NCI-H1417 (cell line): ENCODE measurements at regions not wholly inside any gene's neighbourhood (a gene's known extent, or its start where the extent isn't known, plus 50 kb on each side); places are given as distances from the start of the nearest gene placed in this dataset.
"Not testable (repeated sequence)": the region's sequence is repeated elsewhere in the genome, so short reads cannot be mapped to it uniquely, and the experiment has no call there.

Experiments used
- DNase-seq, 3 experiments: peaks; one replicate each; lab custom pipeline; 2025; lab: John Stamatoyannopoulos, UW

GRCh38 chr13:44711706-44712105 lies 135.6 kb upstream of the TSC22D1 start:
- DNase-seq, result no peak

- DNase-seq, result no peak
Observed at GRCh38 chr13:44710576-44710975, 134.4 kb upstream of the TSC22D1 start.

- not testable (repeated sequence) for DNase-seq
Observed at GRCh38 chr13:44704811-44705210, 128.7 kb upstream of the TSC22D1 start.

- no peak for DNase-seq
Observed at GRCh38 chr13:44703371-44703770, 127.2 kb upstream of the TSC22D1 start.

GRCh38 chr13:44698066-44698465 lies 121.9 kb upstream of the TSC22D1 start:
- peak in 1 of 3 experiments; percentile 25 for DNase-seq

DNA sequence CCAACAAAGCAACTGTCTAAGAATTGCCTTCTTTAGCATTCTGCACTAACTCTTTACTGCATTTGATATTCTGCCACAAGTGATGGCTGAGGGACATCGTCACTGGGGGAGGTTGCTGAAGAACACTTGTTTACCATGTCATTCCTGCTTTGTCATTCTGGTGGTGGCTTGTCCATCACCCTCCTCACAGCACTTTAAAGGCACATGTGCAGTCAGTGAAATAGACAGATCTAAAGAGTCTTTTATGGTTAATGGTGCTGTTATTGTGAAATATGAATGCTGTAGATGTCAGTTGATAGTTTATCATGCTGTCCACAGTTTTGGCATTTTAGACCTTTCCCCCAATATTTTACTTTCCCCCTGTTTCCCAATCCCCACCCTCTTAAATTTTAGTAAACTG lies 120.9 kb upstream of the TSC22D1 start:
- no peak for DNase-seq

DNA sequence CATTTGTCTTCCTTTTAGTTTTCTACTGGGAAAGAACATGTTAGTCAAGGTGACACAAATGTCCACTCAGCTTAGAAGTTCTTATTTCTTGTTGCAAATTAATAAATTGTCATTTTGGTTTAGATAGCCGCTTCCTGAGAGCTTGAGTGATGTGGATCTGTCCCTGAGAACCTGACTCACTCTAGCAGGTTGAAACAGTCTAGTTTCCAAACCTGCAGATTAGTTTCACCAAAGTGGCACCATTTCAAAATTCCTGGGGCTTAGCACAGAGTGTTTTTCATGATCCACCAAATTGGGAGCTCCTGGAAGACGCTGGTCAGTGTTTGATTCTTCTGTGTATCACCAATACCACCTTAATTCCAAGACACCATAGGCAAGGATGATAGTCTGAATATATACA lies 119.4 kb upstream of the TSC22D1 start:
- DNase-seq, result no peak

DNA sequence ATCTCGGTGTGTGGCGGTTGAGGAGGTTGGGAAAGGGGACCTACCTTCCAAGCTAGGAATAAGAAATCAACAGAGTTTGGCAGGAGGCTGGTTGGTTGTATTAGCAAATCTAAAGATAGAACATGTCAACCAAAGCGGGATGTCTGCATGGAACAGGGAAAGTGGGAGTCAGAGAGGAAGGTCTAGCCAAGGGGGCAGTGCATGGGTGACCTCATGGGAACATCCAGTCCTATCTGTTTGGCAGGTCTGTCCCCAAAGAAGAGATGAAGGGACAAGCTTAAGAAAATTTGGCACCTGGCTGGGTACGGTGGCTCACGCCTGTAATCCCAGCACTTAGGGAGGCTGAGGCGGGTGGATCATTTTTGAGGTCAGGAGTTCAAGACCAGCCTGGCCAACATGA lies 118.7 kb upstream of the TSC22D1 start:
- no peak for DNase-seq

- no peak for DNase-seq
Observed at GRCh38 chr13:44694291-44694690, 118.2 kb upstream of the TSC22D1 start.

GRCh38 chr13:44693156-44693764 lies 117.1 kb upstream of the TSC22D1 start:
- DNase-seq, result no peak

GRCh38 chr13:44692173-44692713 lies 116.1 kb upstream of the TSC22D1 start:
- no peak for DNase-seq

- no peak for DNase-seq
Observed at GRCh38 chr13:44690376-44690775, 114.2 kb upstream of the TSC22D1 start.

GRCh38 chr13:44688652-44689051 lies 112.5 kb upstream of the TSC22D1 start:
- DNase-seq, result no peak

- no peak for DNase-seq
Observed at GRCh38 chr13:44686531-44686934, 110.4 kb upstream of the TSC22D1 start.

DNA sequence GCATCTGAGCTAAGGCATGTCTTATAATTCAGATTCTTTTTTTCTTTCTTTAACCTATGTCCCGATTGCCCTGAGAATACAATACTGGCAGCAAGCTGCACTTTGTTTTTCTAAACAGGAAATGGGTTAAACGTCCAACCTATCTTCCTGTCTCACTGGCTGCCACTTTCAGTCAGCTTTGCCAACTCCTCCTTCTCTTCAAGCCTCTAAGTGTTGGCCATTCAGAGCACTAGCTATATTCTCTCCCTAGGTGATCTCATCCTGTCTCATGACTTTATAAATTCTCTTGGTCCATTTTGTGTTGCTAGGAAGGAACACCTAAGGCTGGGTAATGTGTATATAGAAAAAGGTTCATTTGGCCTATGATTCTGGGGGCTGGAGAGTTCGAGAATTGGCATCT lies 109.5 kb upstream of the TSC22D1 start:
- DNase-seq, result no peak

- DNase-seq, result not testable (repeated sequence)
Observed at GRCh38 chr13:44682416-44682815, 106.3 kb upstream of the TSC22D1 start.

DNA sequence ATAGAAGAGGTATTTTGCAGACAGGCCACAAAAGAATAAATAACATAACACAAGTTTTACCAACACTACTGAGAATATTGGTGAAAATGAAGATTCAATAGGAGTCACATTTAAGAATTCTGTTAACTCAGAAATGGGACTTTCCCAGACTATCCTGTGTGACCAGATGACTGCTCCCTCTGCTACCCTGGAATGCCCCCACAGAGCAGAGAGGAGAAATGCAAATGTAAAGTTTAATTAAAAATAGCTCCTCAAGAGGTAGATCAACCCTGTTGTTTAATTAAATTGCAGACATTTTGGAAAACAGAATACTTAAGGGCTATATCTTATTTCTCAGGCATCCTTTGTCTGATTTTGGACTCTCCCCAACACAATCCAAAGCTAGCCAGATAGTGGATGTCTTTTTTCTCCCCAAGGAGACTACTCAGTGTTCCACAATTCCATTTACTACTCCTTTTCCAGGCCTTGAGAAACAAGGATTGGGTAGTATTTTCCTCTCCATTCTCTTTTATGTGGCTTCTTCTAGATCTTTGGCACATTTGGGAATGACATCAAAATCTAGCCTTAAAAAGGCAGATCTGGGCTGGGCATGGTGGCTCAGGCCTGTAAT lies 104.7 kb upstream of the TSC22D1 start:
- DNase-seq, result no peak

DNA sequence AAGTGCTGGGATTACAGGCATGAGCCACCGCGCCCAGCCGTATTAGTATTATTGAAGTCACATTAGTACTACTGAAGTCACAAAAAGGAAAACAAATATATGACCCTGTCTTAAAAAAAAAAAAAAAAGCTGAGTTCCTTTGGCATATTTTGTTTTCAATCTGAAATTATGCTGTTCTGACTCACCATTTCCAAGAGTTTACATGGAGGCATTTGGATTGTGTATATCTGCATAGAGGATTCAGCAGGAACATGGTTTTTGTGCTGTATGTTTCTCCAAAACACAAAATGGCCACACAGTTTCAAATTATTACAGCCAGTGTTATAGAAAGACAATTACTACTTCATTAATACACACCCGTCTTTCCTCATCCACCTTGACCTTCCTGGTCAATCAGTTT lies 103.5 kb upstream of the TSC22D1 start:
- no peak for DNase-seq

GRCh38 chr13:44678197-44678596 lies 102.1 kb upstream of the TSC22D1 start:
- no peak for DNase-seq

DNA sequence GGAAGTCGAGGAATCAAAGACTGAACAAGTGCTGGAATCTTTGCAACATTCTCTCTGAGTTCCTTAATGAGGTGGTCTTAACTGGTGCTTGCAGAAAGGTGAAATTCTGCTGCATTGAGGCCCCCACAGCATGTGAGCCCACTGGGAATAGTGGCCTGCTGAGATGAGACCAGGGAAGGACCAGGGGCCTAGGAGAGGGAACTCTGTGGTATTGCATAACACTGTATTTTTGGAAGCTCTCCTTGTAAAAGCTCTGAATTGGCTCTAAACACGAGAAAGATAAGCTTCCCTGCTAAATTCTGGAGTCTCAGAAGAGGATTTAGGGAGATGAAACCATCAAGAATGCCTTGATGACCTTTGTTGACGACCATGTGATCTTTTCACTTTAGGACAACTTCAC lies 100.4 kb upstream of the TSC22D1 start:
- DNase-seq, result no peak

DNA sequence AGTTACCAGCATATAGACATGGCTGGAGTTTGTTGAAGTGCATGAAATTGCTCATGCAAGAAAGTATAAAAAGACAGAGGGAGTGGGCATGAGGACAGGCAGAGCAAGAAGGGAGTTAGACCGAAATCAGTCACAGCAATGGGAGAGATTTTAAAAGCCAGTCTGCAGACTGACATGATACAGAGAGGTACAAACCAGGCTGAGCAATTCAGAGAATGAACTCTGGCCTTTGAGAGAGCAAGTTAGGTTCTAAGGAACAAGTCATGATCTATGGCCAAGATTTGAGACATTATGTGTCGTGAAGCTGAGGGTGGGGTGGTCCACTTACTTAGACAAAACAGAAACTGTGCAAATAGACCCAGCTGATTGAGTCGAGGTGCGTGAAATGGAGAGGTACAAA lies 93.4 kb upstream of the TSC22D1 start:
- DNase-seq, result no peak

- DNase-seq, result no peak
Observed at GRCh38 chr13:44668688-44669087, 92.6 kb upstream of the TSC22D1 start.

- no peak for DNase-seq
Observed at GRCh38 chr13:44667943-44668342, 91.8 kb upstream of the TSC22D1 start.

GRCh38 chr13:44666538-44666937 lies 90.4 kb upstream of the TSC22D1 start:
- not testable (repeated sequence) for DNase-seq
